Lower leg skin (tissue), 3 donors: ENCODE measurements at regions not wholly inside any gene's neighbourhood (a gene's known extent, or its start where the extent isn't known, plus 50 kb on each side); places are given as distances from the start of the nearest gene placed in this dataset.

ENCODE experiments used
- CTCF ChIP-seq, 3 donors: fragments of 450-650 bp; IDR thresholded peaks; one replicate each; pipeline ENCODE4 v1.5.1; 2016; ENCODE audit warnings: antibody characterized with exemption in 3 of 3, mild to moderate bottlenecking in 3 of 3, moderate library complexity in 2 of 3
- POLR2A ChIP-seq, 2 donors: fragments of 450-650 bp; IDR thresholded peaks; one replicate each; pipeline ENCODE4 v1.6.1; 2016 to 2017; ENCODE audit warnings: antibody characterized with exemption in 2 of 2, mild to moderate bottlenecking in 1 of 2, moderate library complexity in 1 of 2

GRCh38 chr13:112003941-112004340 is 63.0 kb upstream of the SOX1 start:
- TF ChIP-seq CTCF (IDR thresholded peaks at IDR 0.05), result no peak
- TF ChIP-seq POLR2A (IDR thresholded peaks at IDR 0.05), result no peak
